H1 (cell line): ENCODE measurements at regions not wholly inside any gene's neighbourhood (a gene's known extent, or its start where the extent isn't known, plus 50 kb on each side); places are given as distances from the start of the nearest gene placed in this dataset.

Experiments used
- CHD2 ChIP-seq: IDR thresholded peaks from 2 replicates; pipeline ENCODE4 v1.6.1; 2012; ENCODE audit warnings: low read length, improper control_type of control experiment
- CTCF ChIP-seq, 3 experiments: IDR thresholded peaks; 1 replicate in 2 of 3; 2 replicates in 1 of 3; pipeline versions ENCODE4 v1.5.1 to v1.6.1; 2011; ENCODE audit warnings: low read length in 3 of 3, mild to moderate bottlenecking in 3 of 3, inconsistent platforms in 2 of 3, low read depth in 1 of 3, moderate library complexity in 1 of 3; ENCODE audit not compliant: insufficient read depth in 1 of 3; ENCODE audit errors: control extremely low read depth in 1 of 3
- EP300 ChIP-seq, 2 experiments: IDR thresholded peaks; 1 replicate in 1 of 2; 2 replicates in 1 of 2; pipeline ENCODE4 v1.6.1; 2011 to 2012; ENCODE audit warnings: low read depth in 2 of 2, low read length in 2 of 2, mild to moderate bottlenecking in 2 of 2, borderline replicate concordance in 1 of 2, inconsistent platforms in 1 of 2, moderate library complexity in 1 of 2
- EZH2 ChIP-seq: fragments of 200-600 bp; sonication (generic); IDR thresholded peaks from 2 replicates; pipeline ENCODE4 v1.7.1; 2012; ENCODE audit warnings: low read depth, mild to moderate bottlenecking, moderate library complexity, low read length, inconsistent platforms; ENCODE audit not compliant: severe bottlenecking
- FOSL1 ChIP-seq: IDR thresholded peaks from 2 replicates; pipeline ENCODE4 v1.6.1; 2011; ENCODE audit warnings: mild to moderate bottlenecking, low read depth, low read length, moderate library complexity; ENCODE audit not compliant: insufficient read depth
- JUND ChIP-seq: IDR thresholded peaks from 2 replicates; pipeline ENCODE4 v1.6.1; 2011; ENCODE audit warnings: mild to moderate bottlenecking, improper control_type of control experiment, low read length
- MAFK ChIP-seq: IDR thresholded peaks from 2 replicates; pipeline ENCODE4 v1.6.1; 2012; ENCODE audit warnings: low read depth, mild to moderate bottlenecking, improper control_type of control experiment, low read length
- MAX ChIP-seq: IDR thresholded peaks from 2 replicates; pipeline ENCODE4 v1.6.1; 2012; ENCODE audit warnings: inconsistent platforms
- NRF1 ChIP-seq: IDR thresholded peaks from 2 replicates; pipeline ENCODE4 v1.6.1; 2011; ENCODE audit warnings: mild to moderate bottlenecking, low read depth, low read length, improper control_type of control experiment
- POLR2A ChIP-seq, 2 experiments: IDR thresholded peaks; 1 replicate in 1 of 2; 2 replicates in 1 of 2; pipeline ENCODE4 v1.6.1; 2011; ENCODE audit warnings: low read depth in 2 of 2, low read length in 2 of 2, mild to moderate bottlenecking in 2 of 2; ENCODE audit errors: control extremely low read depth in 1 of 2
- POLR2AphosphoS5 ChIP-seq: IDR thresholded peaks from 2 replicates; pipeline ENCODE4 v1.6.1; 2011; ENCODE audit warnings: low read depth, low read length
- SP1 ChIP-seq: IDR thresholded peaks from 2 replicates; pipeline ENCODE4 v1.6.1; 2011; ENCODE audit warnings: low read depth, low read length
- SP4 ChIP-seq: IDR thresholded peaks from 2 replicates; pipeline ENCODE4 v1.6.1; 2012; ENCODE audit warnings: low read length, inconsistent platforms
- TBP ChIP-seq: IDR thresholded peaks from 2 replicates; pipeline ENCODE4 v1.6.1; 2011; ENCODE audit warnings: low read depth, low read length, improper control_type of control experiment

GRCh38 chr6:14339711-14340584, 222.4 kb downstream of the CD83 start:
- no peak for TF ChIP-seq NRF1
- TF ChIP-seq CHD2 = no peak
- TF ChIP-seq MAX = no peak
- no peak for TF ChIP-seq SP4
- TF ChIP-seq POLR2AphosphoS5 = no peak
- no peak for TF ChIP-seq POLR2A (IDR thresholded peaks at IDR 0.05; ENCODE audit: control extremely low read depth in 1 of 2, low read depth in 2 of 2, low read length in 2 of 2)
- no peak for TF ChIP-seq EZH2
- no peak for TF ChIP-seq TBP
- no peak for TF ChIP-seq SP1
- TF ChIP-seq CTCF (IDR thresholded peaks at IDR 0.05; ENCODE audit: control extremely low read depth in 1 of 3, insufficient read depth in 1 of 3, low read depth in 1 of 3, low read length in 3 of 3) = no peak
- no peak for TF ChIP-seq EP300 (IDR thresholded peaks at IDR 0.05; ENCODE audit: borderline replicate concordance in 1 of 2, low read depth in 2 of 2, low read length in 2 of 2)
- no peak for TF ChIP-seq JUND
- TF ChIP-seq FOSL1 = no peak
- no peak for TF ChIP-seq MAFK
